ENCODE measurements at regions not wholly inside any gene's neighbourhood (a gene's known extent, or its start where the extent isn't known, plus 50 kb on each side); places are given as distances from the start of the nearest gene placed in this dataset.

- no peaks in the 10 kb centered on the region for H3K4me1 Mint-ChIP-seq
- 0 out of 7 replicates have a peak overlapping the region, but pooled peaks of 1 of the 3 experiments have one; percentile 19 for H3K27ac Mint-ChIP-seq
- DNase-seq = no peak
- no peak overlapping the region for H2AK5ac ChIP-seq (ENCODE audit: insufficient read length, low read length)
- no peak overlapping the region for H2BK5ac ChIP-seq (ENCODE audit: insufficient read length, low read length)
- H2BK120ac ChIP-seq (ENCODE audit: low read depth, low read length, poor library complexity, severe bottlenecking) = no peak overlapping the region
- no peak overlapping the region for H3T11ph ChIP-seq (ENCODE audit: low read length)
- H3K4me3 Mint-ChIP-seq = no peak overlapping the region
- H3K18ac ChIP-seq (ENCODE audit: insufficient read length, low read depth, low read length) = no peak overlapping the region
- H2BK20ac ChIP-seq (ENCODE audit: low read depth, low read length, poor library complexity, severe bottlenecking) = no peak overlapping the region
- no CpG with 5 or more reads among the region's 2 CpGs for WGBS (ENCODE audit: extremely low coverage, insufficient read length, low lambda C conversion rate)
- no peaks in the 10 kb centered on the region for H3K23me2 ChIP-seq (ENCODE audit: insufficient read length, low read depth, low read length, poor library complexity, severe bottlenecking)
- no peak overlapping the region for H3K4me2 ChIP-seq (ENCODE audit: insufficient read depth, insufficient read length, low read length)
- no peaks in the 10 kb centered on the region for H3K27me3 ChIP-seq (ENCODE audit: insufficient read depth, low read length)
- H4K5ac ChIP-seq (ENCODE audit: insufficient read length, low read depth, low read length) = no peak overlapping the region
- no peaks in the 10 kb centered on the region for H3K79me2 ChIP-seq (ENCODE audit: insufficient read depth, low read length)
- H3K4me1 ChIP-seq (ENCODE audit: insufficient read depth, low read length) = no peaks in the 10 kb centered on the region
- no peaks in the 10 kb centered on the region; a peak in 2 of 7 replicates for H3K36me3 Mint-ChIP-seq (ENCODE audit: insufficient read depth in 1 of 3, low read depth in 3 of 3)
- no peak overlapping the region for H3K23ac ChIP-seq (ENCODE audit: insufficient read length, low read depth, low read length)
- H3K27ac ChIP-seq (ENCODE audit: insufficient read length, low read depth, low read length) = no peak overlapping the region
- no peak overlapping the region for H4K91ac ChIP-seq (ENCODE audit: insufficient read length, low read depth, low read length)
- no peak for TF ChIP-seq CTCF (conservative IDR thresholded peaks at IDR 0.05)
- H2BK12ac ChIP-seq (ENCODE audit: insufficient read length, low read depth, low read length) = no peak overlapping the region
- H3K4ac ChIP-seq (ENCODE audit: low read depth, low read length) = no peak overlapping the region
- peaks cover 2 to 8% of the 10 kb centered on the region in 2 experiments; a peak in 3 of 5 replicates for H3K9me3 Mint-ChIP-seq
- H3K9me3 ChIP-seq (ENCODE audit: control insufficient read depth, low read depth, low read length) = no peaks in the 10 kb centered on the region
- no peak overlapping the region for H3K56ac ChIP-seq (ENCODE audit: insufficient read length, low read depth, low read length)
- H2BK15ac ChIP-seq (ENCODE audit: low read depth, low read length) = no peak overlapping the region
- no peak overlapping the region for H3K14ac ChIP-seq (ENCODE audit: insufficient read depth, low read length)
- no peak overlapping the region for H3K9ac ChIP-seq (ENCODE audit: extremely low read depth, insufficient read length, low read length)
- no peak overlapping the region for H2AFZ ChIP-seq (ENCODE audit: low read length)
- H3K27me3 Mint-ChIP-seq (ENCODE audit: low read depth) = no peaks in the 10 kb centered on the region
- H4K8ac ChIP-seq (replicated peaks; ENCODE audit: insufficient read length, low read depth, low read length) = no peak overlapping the region
- H4K20me1 ChIP-seq (ENCODE audit: control insufficient read depth, insufficient read depth, insufficient read length) = no peaks in the 10 kb centered on the region
- no peaks in the 10 kb centered on the region for H3K79me1 ChIP-seq (ENCODE audit: insufficient read depth, low read depth, low read length, poor library complexity, severe bottlenecking)
These were observed 419.8 kb downstream of the TMEM232 start for GRCh38 chr5:110306650-110307049.

All from H9 (cell line).